GM18507 (cell line): ENCODE measurements at regions not wholly inside any gene's neighbourhood (a gene's known extent, or its start where the extent isn't known, plus 50 kb on each side); places are given as distances from the start of the nearest gene placed in this dataset.
"Not testable (repeated sequence)": the region's sequence is repeated elsewhere in the genome, so short reads cannot be mapped to it uniquely, and the experiment has no call there.

Source experiments
- DNase-seq: peaks from one replicate; pipeline ENCODE4 v3.0.0; 2011; ENCODE audit warnings: low read depth; ENCODE audit not compliant: insufficient read length; ENCODE audit errors: extremely low spot score
- FAIRE-seq: peaks from 2 replicates; lab custom pipeline; 2011; peaks lifted over from hg19 to GRCh38; lab: Jason Lieb, UNC

DNA sequence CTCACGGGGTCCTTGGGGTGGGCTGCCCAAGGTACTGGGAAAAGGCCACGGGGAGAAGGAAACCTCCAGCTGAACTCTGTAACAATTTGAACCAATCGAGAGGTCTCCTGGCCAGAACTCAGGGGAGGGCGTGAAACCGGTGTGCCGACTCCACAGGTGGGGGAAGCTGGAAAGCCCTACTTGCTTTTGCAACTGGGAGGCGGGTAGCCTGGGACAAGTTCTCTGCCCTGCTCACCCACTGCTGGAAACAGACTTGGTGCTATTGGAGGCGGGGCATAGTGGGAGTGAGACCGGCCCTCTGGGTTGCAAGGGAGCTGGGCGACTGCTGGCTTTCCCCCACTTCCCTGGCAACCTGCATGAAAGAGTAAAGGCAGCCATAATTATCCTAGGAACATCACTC is 73.2 kb upstream of the SLIT3 start:
- FAIRE-seq (no peak), DNase-seq (no peak)

DNA sequence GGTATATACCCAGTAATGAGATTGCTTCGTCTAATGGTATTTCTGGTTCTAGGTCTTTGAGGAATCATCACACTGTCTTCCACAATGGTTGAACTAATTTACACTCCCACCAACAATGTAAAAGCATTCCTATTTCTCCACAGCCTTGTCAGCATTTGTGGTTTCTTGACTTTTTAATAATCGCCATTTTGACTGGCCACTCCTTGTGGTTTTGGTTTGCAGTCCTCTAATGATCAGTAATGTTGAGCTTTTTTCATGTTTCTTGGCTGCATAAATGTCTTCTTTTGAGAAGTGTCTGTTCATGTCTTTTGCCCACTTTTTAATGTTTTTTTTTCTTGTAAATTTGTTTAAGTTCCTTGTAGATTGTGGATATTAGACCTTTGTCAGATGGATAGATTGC is 70.9 kb upstream of the SLIT3 start:
- FAIRE-seq, DNase-seq: not testable (repeated sequence)

DNA sequence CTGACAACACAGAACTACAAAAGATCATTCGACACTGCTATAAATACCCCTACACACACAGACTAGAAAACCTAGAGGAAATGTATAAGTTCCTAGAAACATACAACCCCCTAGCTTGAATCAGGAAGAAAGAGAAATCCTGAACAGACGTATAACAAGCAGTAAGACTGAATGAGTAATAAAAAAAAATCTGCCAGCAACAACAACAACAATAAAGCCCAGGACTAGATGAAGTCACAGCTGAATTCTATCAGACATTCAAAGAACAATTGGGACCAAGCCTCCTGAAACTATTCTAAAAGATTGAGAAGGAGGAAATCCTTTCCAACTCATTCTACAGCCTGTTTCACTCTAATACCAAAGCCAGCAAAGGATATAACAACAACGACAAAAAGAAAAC is 68.2 kb upstream of the SLIT3 start:
- FAIRE-seq (no peak), DNase-seq (no peak)

GRCh38 chr5:169367861-169368260 is 66.9 kb upstream of the SLIT3 start:
- FAIRE-seq (no peak), DNase-seq (no peak)

GRCh38 chr5:169357291-169357690 is 56.4 kb upstream of the SLIT3 start:
- DNase-seq, result no peak
- no peak for FAIRE-seq

DNA sequence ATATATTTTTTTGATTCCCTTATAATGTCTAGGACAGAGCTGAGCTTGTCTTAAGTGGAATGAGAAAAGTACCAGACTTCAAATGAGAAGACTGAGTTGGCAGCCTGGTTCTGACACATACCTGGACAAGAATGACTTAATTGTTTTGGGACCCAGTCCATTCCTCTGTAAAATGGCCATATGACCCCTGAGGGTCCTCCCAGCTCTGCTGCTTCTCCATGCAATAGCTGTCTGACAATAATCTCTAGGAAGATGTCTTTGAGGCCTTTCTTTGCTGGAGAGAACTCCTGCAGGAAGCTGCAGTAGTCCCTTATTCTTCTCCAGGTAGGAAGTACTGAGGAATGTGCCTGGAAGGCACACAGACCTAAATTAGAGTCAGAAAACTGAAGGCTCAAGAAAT is 55.9 kb upstream of the SLIT3 start:
- no peak for FAIRE-seq
- DNase-seq, result no peak

GRCh38 chr5:169356181-169356580 is 55.2 kb upstream of the SLIT3 start:
- DNase-seq, result no peak
- no peak for FAIRE-seq

DNA sequence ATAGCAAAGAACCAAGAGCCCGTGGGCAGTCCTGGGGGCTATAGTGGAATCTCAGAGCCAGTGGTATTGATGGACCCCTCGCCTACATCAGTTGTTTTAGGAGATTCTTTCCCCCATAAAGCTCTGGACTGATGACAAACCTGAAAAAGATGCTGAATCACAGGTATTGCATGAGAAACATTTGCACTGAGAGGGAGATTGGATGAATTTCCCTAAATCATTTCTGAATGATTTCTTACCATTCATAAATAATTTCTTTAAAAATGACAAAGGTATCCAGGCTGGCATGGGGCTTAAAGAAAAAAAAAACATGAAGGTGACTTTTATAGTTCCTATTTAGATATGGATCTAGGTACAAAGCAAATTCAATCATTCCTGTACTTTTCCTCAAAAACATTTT is 54.0 kb upstream of the SLIT3 start:
- no peak for FAIRE-seq
- DNase-seq, result no peak

DNA sequence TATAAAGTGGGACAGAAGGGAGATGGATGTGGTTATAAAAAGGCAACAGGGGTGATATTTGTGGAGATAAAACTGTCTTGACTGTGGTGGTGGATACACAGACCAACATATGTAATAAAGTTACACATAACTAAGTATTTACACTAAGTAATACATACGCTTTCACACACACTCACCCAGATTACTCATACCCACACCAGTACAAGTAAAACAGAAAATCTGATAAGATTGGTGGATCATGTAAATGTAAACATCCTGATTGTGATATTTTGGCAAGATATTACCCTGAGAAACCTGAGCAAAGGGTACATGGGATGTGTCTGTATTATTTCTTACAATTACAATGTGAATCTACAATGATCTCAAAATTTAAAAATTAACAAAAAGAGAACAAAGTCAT is 53.3 kb upstream of the SLIT3 start:
- DNase-seq (no peak), FAIRE-seq (no peak)

GRCh38 chr5:169352901-169353300 is 52.0 kb upstream of the SLIT3 start:
- DNase-seq, result no peak
- FAIRE-seq, result no peak

- DNase-seq, result no peak
- FAIRE-seq, result no peak
These were observed 50.8 kb upstream of the SLIT3 start for GRCh38 chr5:169351721-169352120.

DNA sequence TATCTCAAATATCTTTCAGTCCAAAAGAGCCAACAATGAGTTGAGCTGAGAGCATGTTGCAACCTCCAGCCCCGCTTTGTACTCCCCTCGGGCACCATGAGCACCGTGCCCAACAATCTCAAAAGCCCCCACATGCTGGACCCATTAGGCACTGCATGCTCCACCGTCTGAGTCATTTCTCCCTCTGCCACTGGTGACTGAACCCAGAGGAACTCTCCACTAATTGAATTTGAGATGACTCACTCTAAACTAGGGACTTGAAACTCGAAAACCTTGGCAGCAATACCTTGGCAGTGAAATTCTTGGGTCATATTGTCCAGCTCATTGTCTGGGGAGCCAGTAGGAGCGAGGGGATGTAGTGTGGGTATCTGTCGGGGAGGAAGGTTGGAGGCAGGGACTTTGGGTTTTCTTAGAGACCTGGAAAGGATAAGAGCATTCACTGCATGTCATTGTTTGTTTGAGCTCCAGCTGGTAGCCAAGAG is 49.9 kb upstream of the SLIT3 start:
- FAIRE-seq (no peak), DNase-seq (no peak)
